Lung (tissue), 11 donors: ENCODE measurements at regions not wholly inside any gene's neighbourhood (a gene's known extent, or its start where the extent isn't known, plus 50 kb on each side); places are given as distances from the start of the nearest gene placed in this dataset.
"Not testable (repeated sequence)": the region's sequence is repeated elsewhere in the genome, so short reads cannot be mapped to it uniquely, and the experiment has no call there.

Experiments used
- ATAC-seq: fragments of 200-7000 bp; cut with Tn5 transposase; one replicate; pipeline ENCODE4 v1.9.1; 2020; ENCODE audit warnings: moderate number of reproducible peaks; ENCODE audit not compliant: insufficient read depth, low FRiP score
- DNase-seq, 3 donors: peaks; one replicate each; pipeline ENCODE4 v3.0.0-alpha.2; 2013 to 2017
- H3K27ac ChIP-seq, 2 donors: one replicate each; pipeline ENCODE4 v1.5.1; 2013; ENCODE audit warnings: mild to moderate bottlenecking in 2 of 2, moderate library complexity in 2 of 2, control low read depth in 1 of 2, inconsistent platforms in 1 of 2, low read depth in 1 of 2, low read length in 1 of 2
- H3K27me3 ChIP-seq, 3 donors: one replicate each; pipeline ENCODE4 v1.5.1; 2013; ENCODE audit warnings: low read length in 2 of 3; ENCODE audit not compliant: control insufficient read depth in 3 of 3, insufficient read depth in 3 of 3
- H3K36me3 ChIP-seq, 4 donors: one replicate each; pipeline ENCODE4 v1.5.1; 2013; ENCODE audit warnings: low read length in 4 of 4, mild to moderate bottlenecking in 1 of 4, moderate library complexity in 1 of 4; ENCODE audit not compliant: control insufficient read depth in 4 of 4, insufficient read depth in 4 of 4
- H3K4me1 ChIP-seq, 5 donors: one replicate each; pipeline ENCODE4 v1.5.1; 2013; ENCODE audit warnings: low read length in 5 of 5, mild to moderate bottlenecking in 2 of 5, moderate library complexity in 1 of 5; ENCODE audit not compliant: control insufficient read depth in 5 of 5, insufficient read depth in 5 of 5
- H3K4me3 ChIP-seq: one replicate; pipeline ENCODE4 v1.5.1; 2013; ENCODE audit warnings: mild to moderate bottlenecking, control low read depth, moderate library complexity
- H3K9ac ChIP-seq, 2 donors: one replicate each; pipeline ENCODE4 v1.5.1; 2013; ENCODE audit warnings: low read length in 2 of 2, control low read depth in 1 of 2; ENCODE audit not compliant: insufficient read depth in 1 of 2
- H3K9me3 ChIP-seq, 4 donors: one replicate each; pipeline ENCODE4 v1.5.1; 2013; ENCODE audit warnings: low read length in 3 of 4, mild to moderate bottlenecking in 1 of 4, moderate library complexity in 1 of 4; ENCODE audit not compliant: control insufficient read depth in 4 of 4, insufficient read depth in 3 of 4
- CTCF ChIP-seq: IDR thresholded peaks from 2 replicates; pipeline ENCODE4 v1.5.1; 2012; ENCODE audit warnings: mild to moderate bottlenecking; ENCODE audit errors: control extremely low read depth, extremely low read depth
- WGBS, 2 donors: extraction: QIAGEN DNeasy Blood & Tissue Kit; methylation state at CpG; one replicate each; pipeline ENCODE4 v1.1.7; 2013; 5-methylcytosine and 5-hydroxymethylcytosine counted together
- donor health status: control.
- donor health status: control.
- donor health status: Bipolar disorder and iron deficiency.
- donor health status: healthy.
- donor health status: DM: yes; HTN: yes; CAD: no.

- ATAC-seq (no peak), DNase-seq (no peak)
- Histone ChIP-seq H3K27me3 (peaks cover 0 to 3% (median 0%) of the 10 kb centered on the region in 3 donors), H3K9ac (no peak overlapping the region), H3K27ac (no peak overlapping the region), H3K4me3 (no peak overlapping the region), H3K9me3 (no peaks in the 10 kb centered on the region), H3K4me1 (no peaks in the 10 kb centered on the region), H3K36me3 (no peaks in the 10 kb centered on the region)
- no peak for TF ChIP-seq CTCF
- 80 to 90% methylated on average over 3 of the region's 3 CpGs for WGBS, 2 donors
Observed at GRCh38 chr18:63051928-63052327, 267.6 kb downstream of the BCL2 start.

DNA sequence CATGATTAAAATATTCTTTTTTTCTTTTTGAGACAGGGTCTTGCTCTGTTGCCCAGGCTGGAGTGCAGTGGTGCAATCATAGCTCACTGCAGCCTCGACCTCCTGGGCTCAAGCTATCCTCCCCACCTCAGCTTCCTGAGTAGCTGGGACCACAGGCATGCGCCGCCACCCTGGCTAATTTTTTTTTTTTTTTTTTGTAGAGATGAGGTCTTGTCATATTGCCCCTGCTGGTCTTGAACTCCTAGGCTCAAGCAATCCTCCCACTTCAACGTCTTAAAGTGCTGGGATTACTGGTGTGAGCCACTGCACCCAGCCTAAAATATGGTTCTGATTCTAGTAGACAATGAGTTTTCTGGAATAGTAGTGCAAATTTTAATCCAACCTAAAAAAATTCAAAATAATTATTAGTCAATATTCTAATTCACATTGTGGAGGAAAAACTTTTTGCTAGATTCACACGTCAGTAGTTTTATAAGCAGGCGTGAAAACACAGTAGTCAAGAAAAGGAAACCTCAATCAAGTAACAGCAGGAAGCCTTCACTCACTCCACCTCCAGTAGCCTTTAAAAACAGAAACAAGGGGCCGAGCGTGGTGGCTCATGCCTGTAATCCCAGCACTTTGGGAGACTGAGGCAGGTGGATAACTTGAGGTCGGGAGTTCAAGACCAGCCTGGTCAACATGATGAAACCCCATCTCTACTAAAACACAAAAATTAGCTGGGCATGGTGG lies 268.7 kb downstream of the BCL2 start:
- H3K4me1 ChIP-seq, H3K27me3 ChIP-seq, H3K36me3 ChIP-seq, H3K27ac ChIP-seq, H3K4me3 ChIP-seq, H3K9me3 ChIP-seq, H3K9ac ChIP-seq, DNase-seq, ATAC-seq: not testable (repeated sequence)
- 61 to 67% methylated on average over 9 of the region's 9 CpGs for whole genome bisulfite sequencing, 2 donors

GRCh38 chr18:63046375-63046774 lies 273.2 kb downstream of the BCL2 start:
- no peaks in the 10 kb centered on the region for H3K9me3 ChIP-seq
- DNase-seq (no peak), ATAC-seq (no peak)
- H3K4me3 ChIP-seq = no peak overlapping the region
- H3K27ac ChIP-seq = no peak overlapping the region
- no peak for TF ChIP-seq CTCF
- H3K27me3 ChIP-seq = no peaks in the 10 kb centered on the region
- WGBS, 2 donors = 92 to 93% methylated on average over 3 of the region's 3 CpGs
- no peak overlapping the region for H3K9ac ChIP-seq
- no peaks in the 10 kb centered on the region for H3K4me1 ChIP-seq
- H3K36me3 ChIP-seq = no peaks in the 10 kb centered on the region

DNA sequence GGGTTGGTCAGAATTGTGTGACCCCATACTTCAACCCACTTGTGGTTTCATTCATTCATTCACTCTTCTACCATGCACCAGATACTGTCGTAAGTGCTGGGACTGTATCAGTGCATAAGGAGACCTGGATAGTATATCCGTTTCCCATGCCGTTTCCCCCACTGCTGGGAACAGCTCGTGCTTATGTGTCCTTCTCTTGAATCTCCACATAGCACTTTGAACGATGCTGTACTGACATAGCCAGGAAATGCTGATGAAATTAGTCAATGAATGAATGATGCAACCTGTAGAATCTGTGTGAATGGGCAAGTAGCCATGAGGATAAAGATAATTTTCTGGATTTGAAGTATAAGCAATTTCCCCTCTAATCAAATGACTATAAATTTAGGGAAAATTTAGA lies 276.1 kb downstream of the BCL2 start:
- DNase-seq (no peak), ATAC-seq (no peak)
- H3K27me3 ChIP-seq = no peaks in the 10 kb centered on the region
- no peak overlapping the region for H3K27ac ChIP-seq
- no peaks in the 10 kb centered on the region for H3K36me3 ChIP-seq
- TF ChIP-seq CTCF = no peak
- 79 to 82% methylated on average over 5 of the region's 5 CpGs for WGBS, 2 donors
- no peaks in the 10 kb centered on the region for H3K9me3 ChIP-seq
- H3K4me3 ChIP-seq = no peak overlapping the region
- no peak overlapping the region for H3K9ac ChIP-seq
- peaks cover 0 to 4% (median 0%) of the 10 kb centered on the region in 5 donors for H3K4me1 ChIP-seq
